GM19043 (cell line): ENCODE measurements at regions not wholly inside any gene's neighbourhood (a gene's known extent, or its start where the extent isn't known, plus 50 kb on each side); places are given as distances from the start of the nearest gene placed in this dataset.
"Not testable (repeated sequence)": the region's sequence is repeated elsewhere in the genome, so short reads cannot be mapped to it uniquely, and the experiment has no call there.

Experiments used
- ATAC-seq: cut with Tn5 transposase; IDR thresholded peaks from one replicate; pipeline ENCODE4 v1.9.1; 2021; ENCODE audit warnings: low read depth; ENCODE audit not compliant: unreplicated experiment

DNA sequence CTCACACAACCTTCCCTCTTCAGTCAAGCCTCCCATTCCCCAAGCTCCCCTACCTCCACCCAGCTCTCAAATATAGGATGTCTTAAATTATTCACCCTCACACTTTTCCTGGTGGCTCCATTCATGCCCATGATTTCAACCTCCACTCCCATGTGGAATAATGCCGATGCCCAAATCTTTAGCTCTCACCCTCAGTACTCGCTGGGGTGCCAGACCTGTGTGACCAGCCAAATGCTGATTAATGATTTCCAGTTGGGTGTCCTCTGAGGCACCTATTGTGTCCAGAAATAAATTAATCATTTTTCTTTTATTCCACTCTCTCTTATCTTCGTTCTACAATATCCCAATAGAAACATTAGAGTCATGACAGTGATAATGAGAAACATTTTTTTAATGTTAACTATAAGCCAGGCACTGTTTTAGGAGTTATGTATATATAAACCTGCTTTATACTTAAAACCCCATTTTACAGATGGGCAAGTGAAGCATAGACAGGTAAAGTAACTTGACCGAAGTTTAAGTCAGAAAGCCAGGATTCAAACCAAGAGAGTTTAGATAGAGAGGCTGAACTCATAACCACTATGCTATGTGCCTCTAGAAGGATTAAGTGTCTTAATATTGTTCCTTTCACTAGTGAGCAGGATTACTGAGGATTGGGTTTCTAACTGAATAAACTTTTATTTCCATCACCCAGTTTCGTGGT, 209.7 kb downstream of the DUSP10 start:
- ATAC-seq = no peak

DNA sequence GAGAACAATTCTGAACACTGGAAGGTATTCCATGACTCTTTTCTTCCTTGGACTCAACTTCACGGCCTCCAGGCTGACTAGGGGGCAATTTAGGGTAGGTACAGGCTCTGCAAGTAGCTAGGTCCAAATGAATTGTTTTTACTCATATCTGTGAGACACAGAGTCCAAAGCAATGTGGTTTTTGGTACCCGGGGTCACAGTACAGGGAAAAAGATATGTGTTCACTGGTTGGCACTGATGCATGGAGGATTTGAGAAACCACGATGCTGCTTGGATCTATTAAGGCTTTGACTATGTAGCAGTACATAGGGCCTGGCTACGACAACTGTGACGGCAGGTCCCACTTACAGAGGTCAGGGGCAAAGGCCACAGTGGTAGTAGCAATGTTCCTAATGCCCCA, 200.6 kb downstream of the DUSP10 start:
- no peak for ATAC-seq

DNA sequence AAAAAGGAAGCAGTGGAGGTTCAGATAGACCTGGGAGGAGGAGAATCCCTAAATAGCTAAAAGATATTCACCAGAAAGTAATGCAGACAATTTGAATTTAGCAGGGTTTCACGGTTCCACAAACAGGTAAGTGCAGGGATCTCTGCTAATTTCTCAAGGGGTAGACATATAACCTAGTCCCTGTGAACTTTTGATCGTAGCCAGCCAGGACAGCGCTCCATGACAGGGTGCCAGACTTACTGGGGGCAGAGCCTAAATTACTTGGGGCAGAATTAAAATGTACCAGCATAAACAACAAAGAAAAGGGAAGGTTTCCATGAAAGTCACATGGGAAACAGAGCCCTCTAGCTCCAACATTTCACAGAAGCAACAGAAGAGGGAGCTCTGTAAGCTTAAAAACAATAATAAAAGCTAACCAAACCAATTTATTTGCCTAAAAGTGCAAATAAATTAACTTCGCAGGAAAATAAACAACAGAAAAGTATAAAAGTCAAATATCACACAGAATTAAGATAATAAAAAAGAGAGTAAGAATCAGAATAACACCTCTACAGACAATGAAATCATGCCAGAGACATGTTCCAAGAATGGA, 198.3 kb downstream of the DUSP10 start:
- no peak for ATAC-seq

DNA sequence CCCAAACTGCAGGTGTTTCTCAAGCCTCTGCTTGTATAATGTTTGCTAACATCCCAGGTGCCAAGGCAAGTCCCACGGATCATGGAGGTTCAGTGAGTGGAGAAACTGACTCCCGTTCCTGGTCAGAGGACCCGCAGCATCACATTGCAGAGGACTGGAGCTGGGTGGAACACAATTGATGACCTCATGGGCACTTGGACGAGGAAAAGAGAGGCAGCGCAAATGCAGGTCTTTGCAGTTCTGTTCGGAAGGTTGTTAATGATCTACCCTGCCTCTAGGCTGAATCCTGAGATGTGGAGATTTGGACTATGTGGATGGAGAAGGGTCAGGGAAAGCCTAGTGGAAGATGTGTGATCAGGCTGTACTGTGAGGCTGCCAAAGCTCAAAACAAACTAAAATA, 192.9 kb downstream of the DUSP10 start:
- no peak for ATAC-seq

DNA sequence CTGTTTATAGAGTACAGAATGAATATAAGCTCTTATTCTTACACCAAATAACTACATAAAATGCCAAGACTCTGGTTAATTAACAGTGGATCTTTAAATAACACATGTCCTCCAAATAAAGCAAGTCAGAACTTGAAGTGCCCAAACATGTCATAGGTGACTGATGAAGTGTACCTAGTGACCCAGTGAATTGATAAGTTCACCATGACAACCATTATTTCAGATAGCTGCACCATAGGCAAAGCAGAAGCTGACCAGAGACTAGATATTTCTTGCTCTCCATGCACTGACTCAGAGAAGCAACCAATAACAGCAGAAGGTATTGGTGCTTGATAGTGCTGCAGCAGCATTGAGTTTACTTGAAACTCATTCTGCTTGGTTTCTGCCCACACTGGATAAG, 192.1 kb downstream of the DUSP10 start:
- ATAC-seq = no peak

DNA sequence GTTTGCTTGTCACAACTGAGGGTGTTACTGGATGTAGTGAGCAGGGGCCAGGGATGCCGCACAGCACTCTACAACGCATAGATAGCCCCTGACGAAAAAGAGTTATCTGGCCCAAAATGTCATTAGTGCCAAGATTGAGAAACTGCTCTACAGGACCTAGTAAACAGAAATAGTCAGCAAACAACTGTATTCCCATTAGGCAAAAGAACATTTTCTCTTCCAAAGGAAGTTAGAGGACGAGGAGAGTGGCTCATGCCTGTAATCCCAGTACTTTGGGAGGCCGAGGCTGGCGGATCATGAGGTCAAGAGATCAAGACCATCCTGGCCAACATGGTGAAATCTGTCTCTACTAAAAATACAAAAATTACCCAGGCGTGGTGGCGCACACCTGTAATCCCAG, 189.1 kb downstream of the DUSP10 start:
- not testable (repeated sequence) for ATAC-seq

DNA sequence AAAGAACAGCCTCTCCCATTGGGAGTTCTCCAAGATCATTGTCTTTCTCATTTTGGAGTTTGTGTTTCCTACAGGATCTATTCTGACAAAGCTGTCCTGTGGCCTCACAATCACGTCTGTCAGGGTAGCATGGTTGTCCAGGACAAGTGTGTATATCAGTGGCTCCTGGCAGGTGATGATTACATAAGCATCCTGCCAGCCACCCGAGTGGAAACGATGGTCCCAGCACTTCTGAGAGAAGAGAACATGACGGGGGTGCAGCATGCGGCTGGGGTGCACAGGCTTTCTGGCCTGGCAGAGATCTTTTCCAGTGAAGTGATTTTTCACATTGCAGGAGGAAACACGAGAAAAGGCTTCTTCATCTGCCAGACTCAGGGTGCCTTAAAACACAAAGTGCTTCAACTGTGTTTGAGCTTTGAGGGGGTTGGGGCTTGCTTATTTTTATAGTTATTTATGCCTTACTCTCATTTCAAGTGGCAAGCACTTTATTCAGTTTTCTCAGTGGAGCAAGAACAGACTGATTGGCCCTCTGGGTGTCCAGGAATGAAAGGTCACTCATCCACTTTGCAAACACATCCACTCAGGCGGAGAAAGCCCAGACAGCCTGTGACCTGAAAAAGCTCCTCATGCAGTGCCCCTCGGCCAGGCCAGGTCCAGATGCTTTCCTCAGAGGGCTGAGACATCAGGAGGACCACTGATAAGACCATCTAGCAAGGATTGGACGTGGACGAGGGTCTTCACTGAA, 186.0 kb downstream of the DUSP10 start:
- ATAC-seq = no peak

DNA sequence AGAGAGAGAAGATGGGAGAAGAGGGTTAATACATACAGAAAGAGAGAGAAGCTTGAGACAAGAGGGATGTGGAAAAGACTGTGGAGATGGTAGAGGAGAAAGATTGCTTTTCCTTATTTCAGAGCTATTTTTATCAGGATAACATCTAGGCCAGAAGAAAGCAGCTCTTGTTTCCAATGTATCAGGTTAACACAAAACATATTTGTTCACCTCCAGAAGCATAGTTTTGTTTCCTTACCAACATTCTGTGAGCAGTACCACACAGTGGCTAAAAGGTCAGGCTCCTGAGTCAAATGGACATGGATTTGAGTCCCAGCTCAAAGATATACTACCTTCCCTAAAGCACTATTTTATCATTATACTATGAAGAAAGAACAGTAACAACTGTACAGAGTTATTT, 185.5 kb downstream of the DUSP10 start:
- ATAC-seq = no peak

DNA sequence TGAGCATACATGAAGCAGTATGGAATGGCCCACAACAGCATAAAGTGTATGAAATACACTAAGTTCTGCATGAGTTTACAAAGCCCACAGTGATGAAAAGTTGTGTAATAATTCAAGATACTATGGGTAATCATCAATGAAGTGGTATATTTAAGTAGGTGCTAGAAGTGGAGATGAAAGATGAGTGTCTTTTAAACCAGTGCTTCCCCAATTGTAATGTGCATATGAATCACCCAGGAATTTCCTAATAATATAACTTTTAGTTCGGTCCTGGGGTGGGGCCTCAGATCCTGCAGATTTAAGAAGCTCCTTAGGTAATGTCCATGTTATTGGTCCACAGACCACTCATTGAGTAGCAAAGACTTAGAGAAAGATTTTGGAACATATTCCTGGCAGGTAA, 184.9 kb downstream of the DUSP10 start:
- ATAC-seq = no peak

DNA sequence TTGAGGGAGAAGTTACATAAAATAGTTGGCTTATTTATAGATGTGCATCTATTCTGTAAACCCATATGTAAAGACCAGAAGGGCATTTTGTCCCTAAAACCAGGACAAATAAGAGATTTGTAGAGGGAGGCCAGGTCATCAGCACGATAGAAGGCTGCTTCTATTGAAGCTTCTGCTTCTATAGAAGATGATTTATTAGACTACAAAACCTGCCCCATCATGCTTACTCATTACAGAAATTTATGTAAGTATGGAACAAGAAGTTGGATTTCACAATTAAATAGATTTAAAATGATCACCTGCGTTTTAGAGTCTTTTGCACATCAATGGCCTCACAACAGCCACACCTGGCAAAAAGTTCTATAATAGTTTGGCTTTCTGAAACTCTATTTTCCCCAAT, 183.5 kb downstream of the DUSP10 start:
- no peak for ATAC-seq

DNA sequence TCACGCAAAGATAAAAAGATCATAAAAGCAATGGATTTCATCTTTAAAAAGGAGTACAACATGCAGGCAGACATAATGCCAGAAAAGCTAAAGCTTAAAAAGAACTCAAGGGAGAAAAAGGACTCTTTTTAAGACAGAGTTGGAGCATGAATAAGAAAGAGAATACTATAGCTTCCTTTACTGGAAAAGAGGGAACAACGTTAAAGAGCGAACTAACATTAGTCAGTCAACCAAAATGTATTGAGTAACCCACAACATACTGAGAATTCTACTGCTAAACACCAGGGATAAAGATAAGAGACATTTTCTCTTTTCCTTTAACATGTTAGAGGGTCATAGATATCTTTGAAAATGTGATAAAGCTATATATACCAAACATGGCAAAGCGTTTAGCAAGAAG, 182.0 kb downstream of the DUSP10 start:
- ATAC-seq = no peak

DNA sequence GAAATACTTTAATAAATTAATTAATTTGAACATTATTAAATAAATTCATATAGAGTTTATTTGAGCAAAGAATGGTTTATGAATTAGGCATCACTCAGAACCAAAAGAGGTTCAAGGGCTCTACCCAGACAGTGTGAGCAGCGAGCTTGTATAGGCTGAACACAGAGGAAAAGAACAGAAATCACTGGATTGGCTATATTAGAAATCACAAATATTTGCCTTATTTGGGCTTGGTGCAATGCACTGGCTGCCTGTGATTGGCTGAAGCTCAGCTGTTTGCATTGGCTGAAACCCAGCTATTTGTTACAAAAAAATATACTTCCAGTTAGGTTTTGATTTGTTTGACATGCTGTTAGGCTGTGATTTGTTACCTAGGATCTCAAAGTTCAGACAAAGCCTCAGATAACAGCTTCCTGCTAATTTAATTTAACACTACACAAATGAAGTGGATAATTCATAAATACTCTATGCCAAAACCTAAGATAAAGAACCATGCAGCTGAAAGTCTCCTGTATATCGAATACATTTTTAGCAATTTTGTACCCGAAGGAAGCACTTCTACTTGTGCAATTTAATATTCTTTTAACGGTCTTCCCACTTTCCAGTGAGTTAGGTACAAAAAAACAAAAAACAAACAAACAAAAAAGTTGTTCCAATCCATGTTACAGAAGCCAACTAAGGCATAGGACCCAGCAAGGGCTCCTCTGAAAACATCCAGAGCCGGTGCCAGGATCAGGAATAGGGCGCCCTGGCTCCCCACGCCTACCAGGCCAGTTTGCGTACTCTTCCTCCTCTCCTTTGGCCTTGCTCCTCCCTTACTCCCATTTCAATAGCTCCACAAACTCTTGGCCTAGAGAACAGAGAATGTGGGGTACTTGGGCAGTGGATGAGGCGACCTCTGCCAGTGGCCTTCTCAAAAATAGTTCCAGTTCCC, 179.1 kb downstream of the DUSP10 start:
- no peak for ATAC-seq

DNA sequence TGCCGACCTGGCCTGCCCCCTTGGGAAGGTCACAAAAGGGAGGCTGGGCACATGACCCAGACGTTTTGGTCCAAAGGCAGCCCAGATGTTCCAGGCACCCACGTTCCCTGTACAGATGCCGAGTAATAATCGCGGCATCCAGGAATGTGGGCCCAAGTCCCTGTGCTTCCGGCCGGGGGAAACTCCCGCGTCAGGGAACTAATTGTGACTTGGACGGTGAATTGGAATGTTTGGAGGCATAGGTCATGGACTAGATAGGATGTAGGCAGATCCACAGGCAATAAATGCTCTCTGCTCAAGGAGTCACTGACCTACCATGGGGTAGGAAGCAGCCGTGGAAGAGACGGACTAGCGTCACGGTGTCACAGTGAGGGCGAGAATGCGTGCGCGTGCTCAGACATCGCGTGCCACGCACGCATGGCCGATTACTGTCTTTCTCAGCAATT, 178.4 kb downstream of the DUSP10 start:
- no peak for ATAC-seq

DNA sequence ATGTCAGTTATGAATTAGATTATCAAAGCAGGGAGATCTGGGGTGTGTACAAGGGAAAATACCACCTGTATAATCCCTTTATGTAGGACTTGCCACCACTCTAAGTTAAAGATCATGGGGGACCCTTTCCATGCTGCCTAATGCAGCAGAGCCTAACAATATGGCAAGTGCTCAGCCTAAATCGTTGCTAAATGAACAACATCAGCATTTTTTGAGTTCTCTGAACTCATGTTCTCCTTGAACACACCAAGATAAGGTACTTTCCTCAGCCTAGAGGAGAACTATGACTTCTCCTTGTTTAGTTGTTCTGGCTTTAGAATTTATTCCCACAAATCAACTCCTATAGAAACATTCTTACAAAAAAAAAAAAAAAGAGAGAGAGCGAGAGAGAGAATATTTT, 177.0 kb downstream of the DUSP10 start:
- ATAC-seq = no peak

DNA sequence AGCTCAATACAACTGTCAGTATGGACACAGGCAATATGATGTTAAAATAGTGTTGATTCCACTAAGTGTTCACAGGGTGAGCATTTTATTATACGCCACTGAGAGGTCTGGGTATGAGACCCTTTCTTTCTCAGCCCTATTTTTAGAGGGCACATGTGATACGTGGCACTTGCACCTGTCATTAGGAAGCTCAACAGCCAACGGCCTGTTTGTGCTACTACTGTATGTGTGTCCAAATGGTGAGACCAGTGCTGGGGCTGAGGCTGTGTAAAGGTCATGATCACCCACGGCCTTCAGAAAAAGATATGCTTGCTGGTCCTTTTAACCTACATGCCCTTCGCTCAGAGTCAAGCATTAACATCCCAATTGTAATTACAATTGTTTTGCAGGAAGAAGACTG, 176.2 kb downstream of the DUSP10 start:
- ATAC-seq = no peak

DNA sequence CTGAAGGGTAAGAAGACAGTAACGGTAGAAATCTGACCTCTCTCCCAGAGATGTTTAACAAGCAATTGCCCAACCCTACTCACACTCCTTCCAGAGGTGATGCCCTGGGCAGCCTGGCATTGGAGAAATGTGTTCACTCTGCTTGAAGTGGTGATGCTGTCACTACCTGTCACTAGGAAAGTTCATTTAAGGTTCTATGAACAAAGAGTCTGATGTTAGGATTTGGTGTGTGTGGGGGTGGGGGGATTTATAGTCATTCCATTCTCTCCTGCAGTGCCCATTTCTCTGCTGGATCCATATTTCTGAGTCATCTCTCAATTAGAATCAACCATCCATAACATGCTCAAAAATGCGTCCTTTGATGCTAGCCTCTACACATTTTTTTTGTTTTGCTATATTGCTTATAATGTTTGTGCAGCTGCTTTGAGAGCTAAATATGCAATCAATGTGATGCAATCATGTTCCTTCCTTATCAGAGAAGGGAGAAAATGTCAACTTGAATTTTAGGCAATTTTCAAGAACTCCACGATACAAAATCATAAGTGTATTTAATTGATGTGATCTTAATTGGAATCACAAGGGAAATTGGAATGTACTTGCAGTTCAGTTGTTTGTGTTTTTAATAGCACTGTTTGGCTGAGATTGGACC, 173.9 kb downstream of the DUSP10 start:
- no peak for ATAC-seq

DNA sequence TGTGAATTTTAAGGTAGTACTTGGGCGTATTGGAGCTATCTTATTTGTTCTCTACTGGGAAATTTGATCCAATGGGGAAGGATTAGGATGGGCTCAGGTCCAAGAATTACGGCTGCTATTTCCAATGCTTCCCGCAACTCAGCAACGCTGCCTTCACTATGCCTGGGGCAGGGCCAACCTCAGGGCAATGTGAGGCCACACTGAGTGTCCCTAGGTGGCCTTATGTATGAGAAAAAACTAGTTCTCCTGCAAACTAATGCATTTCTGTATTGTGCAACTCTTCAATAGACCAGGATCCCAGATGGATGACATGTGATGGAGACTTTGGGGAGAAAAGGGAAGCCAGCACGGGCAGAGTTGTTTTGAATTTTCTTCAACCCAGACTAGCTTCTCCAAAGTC, 168.1 kb downstream of the DUSP10 start:
- no peak for ATAC-seq

DNA sequence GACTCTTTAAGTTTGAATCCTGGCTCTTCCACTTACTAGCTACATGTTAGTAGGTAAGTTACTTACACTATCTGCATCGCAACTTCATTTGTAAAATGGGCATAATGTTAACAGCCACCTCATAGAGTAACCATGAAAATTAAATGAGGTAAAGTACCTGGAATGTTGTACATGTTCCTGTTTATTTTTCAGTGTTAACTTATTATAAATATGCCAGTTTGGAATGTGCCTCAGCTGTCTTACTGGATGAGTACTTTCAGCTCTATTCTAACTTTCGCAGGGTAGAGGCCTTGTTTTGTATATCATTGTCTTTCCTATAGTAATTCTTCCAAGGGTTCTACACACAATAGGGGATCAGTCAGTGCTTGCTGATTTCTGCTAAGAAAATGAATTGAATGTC, 167.4 kb downstream of the DUSP10 start:
- ATAC-seq = no peak

DNA sequence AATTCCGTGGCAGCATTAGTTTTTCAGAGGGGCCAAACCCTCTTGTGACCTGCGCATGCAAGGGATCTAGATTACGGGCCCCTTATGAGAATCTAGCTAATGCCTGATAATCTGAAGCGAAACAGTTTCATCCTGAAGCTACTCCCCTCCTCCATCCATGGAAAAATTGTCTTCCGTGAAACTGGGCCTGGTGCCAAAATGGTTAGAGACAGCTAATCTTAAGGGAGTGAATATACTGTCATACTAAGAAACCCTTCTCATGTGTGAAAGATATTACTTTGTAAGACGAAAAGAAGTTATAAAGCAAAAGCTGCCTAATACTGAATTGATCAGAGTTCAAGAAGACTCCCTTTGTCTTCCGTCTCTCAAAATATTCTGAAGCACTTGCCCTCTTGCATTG, 166.3 kb downstream of the DUSP10 start:
- ATAC-seq = no peak

DNA sequence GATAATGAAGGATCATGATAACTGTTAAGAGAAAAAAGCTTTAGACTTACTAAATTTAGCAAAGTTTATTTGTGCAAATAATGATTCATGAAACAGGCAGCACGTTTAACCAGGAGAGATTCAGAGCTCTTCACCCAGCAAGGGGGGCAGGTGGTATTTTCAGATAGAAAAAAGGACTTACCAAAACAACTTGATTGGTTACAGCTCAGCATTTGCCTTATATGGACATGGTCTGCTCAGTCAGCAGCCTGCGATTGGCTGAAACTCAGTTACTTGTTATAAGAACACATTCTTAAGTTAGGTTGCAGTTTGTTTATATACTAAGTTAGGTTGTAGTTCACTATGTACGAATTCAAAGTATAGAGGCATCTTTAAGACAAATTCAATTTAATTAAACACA, 165.6 kb downstream of the DUSP10 start:
- ATAC-seq = no peak
